ENCODE measurements at regions not wholly inside any gene's neighbourhood (a gene's known extent, or its start where the extent isn't known, plus 50 kb on each side); places are given as distances from the start of the nearest gene placed in this dataset.

GRCh38 chr18:43893001-43893637 is 615.8 kb upstream of the SYT4 start:
- TF ChIP-seq POLR2AphosphoS5 (IDR thresholded peaks at IDR 0.05; ENCODE audit: low read depth, low read length) (peak; percentile 40; the same call in 1 of the 2 replicates), TAF1 (IDR thresholded peaks at IDR 0.05; ENCODE audit: borderline replicate concordance, insufficient read depth, low read length) (peak; percentile 57; the same call in 1 of the 2 replicates), SIN3A (IDR thresholded peaks at IDR 0.05; ENCODE audit: borderline replicate concordance, insufficient read depth, low read length) (peak; percentile 55; the same call in 1 of the 2 replicates), REST (IDR thresholded peaks at IDR 0.05; ENCODE audit: insufficient read depth in 1 of 2, low read depth in 2 of 2, low read length in 2 of 2) (peak in 1 of 2 experiments; percentile 57; a peak in 1 of 4 replicates), FOXP2 (optimal IDR thresholded peaks at IDR 0.05; ENCODE audit: borderline replicate concordance, extremely low read depth, extremely low read length, insufficient read depth) (no peak)

- no peak for TF ChIP-seq POLR2AphosphoS5 (IDR thresholded peaks at IDR 0.05; ENCODE audit: low read depth, low read length)
- TF ChIP-seq REST (IDR thresholded peaks at IDR 0.05; ENCODE audit: insufficient read depth in 1 of 2, low read depth in 2 of 2, low read length in 2 of 2) = no peak
- TF ChIP-seq TAF1 (IDR thresholded peaks at IDR 0.05; ENCODE audit: borderline replicate concordance, insufficient read depth, low read length) = no peak
- TF ChIP-seq FOXP2 (optimal IDR thresholded peaks at IDR 0.05; ENCODE audit: borderline replicate concordance, extremely low read depth, extremely low read length, insufficient read depth) = no peak
- no peak for TF ChIP-seq SIN3A (IDR thresholded peaks at IDR 0.05; ENCODE audit: borderline replicate concordance, insufficient read depth, low read length)
Observed at GRCh38 chr18:43904209-43904837, 627.0 kb upstream of the SYT4 start.

- TF ChIP-seq REST (IDR thresholded peaks at IDR 0.05; ENCODE audit: insufficient read depth in 1 of 2, low read depth in 2 of 2, low read length in 2 of 2) (no peak), TAF1 (IDR thresholded peaks at IDR 0.05; ENCODE audit: borderline replicate concordance, insufficient read depth, low read length) (no peak), POLR2AphosphoS5 (IDR thresholded peaks at IDR 0.05; ENCODE audit: low read depth, low read length) (no peak), SIN3A (IDR thresholded peaks at IDR 0.05; ENCODE audit: borderline replicate concordance, insufficient read depth, low read length) (no peak), FOXP2 (optimal IDR thresholded peaks at IDR 0.05; ENCODE audit: borderline replicate concordance, extremely low read depth, extremely low read length, insufficient read depth) (no peak)
Observed at GRCh38 chr18:43914018-43914417, 636.7 kb upstream of the SYT4 start.

GRCh38 chr18:43916984-43917383 is 639.7 kb upstream of the SYT4 start:
- no peak for TF ChIP-seq SIN3A (IDR thresholded peaks at IDR 0.05; ENCODE audit: borderline replicate concordance, insufficient read depth, low read length)
- TF ChIP-seq POLR2AphosphoS5 (IDR thresholded peaks at IDR 0.05; ENCODE audit: low read depth, low read length) = no peak
- no peak for TF ChIP-seq TAF1 (IDR thresholded peaks at IDR 0.05; ENCODE audit: borderline replicate concordance, insufficient read depth, low read length)
- no peak for TF ChIP-seq REST (IDR thresholded peaks at IDR 0.05; ENCODE audit: insufficient read depth in 1 of 2, low read depth in 2 of 2, low read length in 2 of 2)
- TF ChIP-seq FOXP2 (optimal IDR thresholded peaks at IDR 0.05; ENCODE audit: borderline replicate concordance, extremely low read depth, extremely low read length, insufficient read depth) = no peak

All from PFSK-1 (cell line).